RWPE1 (cell line): ENCODE measurements at regions not wholly inside any gene's neighbourhood (a gene's known extent, or its start where the extent isn't known, plus 50 kb on each side); places are given as distances from the start of the nearest gene placed in this dataset.
A peak's percentile ranks its signal among the peaks of the same experiment; 100 is the strongest.

ENCODE experiments used
- CTCF ChIA-PET: fragments of 350-600 bp; sonication (Branson Sonifier 250); formaldehyde crosslinking; extraction: SDS; loops from one replicate; lab custom pipeline; 2021; lab: Yijun Ruan, JAX
- POLR2A ChIA-PET: fragments of 400-600 bp; formaldehyde crosslinking; extraction: SDS; loops from one replicate; lab custom pipeline; 2020; ENCODE audit warnings: antibody characterized with exemption; ENCODE audit not compliant: low non-redundant PET; lab: Yijun Ruan, JAX
- DNase-seq: peaks from one replicate; pipeline ENCODE4 v3.0.0; 2012; ENCODE audit warnings: low spot score
- H3K27ac ChIP-seq: fragments of 450-650 bp; 2 replicates; pipeline ENCODE4 v1.5.1; 2017
- CTCF ChIP-seq: fragments of 450-650 bp; conservative IDR thresholded peaks from 2 replicates; pipeline ENCODE4 v1.5.1; 2017; ENCODE audit warnings: low read depth, mild to moderate bottlenecking

DNA sequence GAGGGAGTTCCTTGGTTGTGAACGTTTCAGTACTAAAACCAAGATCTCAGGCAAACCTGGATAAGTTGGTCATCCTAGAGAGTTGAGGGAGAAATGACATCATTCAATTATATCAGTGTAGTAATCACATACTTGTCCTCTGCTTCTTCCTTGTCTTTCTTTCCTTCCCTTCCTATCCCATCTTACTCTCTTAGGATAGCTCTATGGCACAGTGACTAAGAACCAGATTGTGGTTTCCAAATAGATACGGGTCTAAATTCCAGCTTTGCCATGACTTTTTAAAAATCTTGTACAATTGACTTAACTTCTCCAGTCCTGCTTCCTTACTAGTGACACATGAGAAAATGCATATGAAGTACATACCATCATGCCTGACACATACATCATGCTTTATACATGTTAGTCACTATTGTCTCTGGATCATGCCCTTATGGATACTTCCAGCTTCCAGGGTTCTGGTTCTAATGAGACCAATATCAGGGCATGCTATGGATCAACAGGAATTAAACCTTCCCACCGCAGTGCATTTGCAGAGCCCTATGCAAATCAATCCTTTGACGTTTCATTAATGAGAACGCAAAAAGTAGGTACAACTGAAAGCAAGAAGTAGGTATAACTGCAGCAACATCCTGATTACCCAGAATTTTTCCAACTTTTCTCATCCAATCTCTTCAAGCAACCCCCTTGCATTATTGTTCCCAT lies 168.0 kb upstream of the KLF7 start:
- TF ChIP-seq CTCF: no peak
- H3K27ac ChIP-seq: peak overlapping the region; percentile 99
- ChIA-PET POLR2A (interaction anchor here (0.6 to 1.3 kb wide), 3 partner anchors 93 to 535 kb away, joined by 3 to 9 read pairs (median 8); no protein-coding TSS in a partner anchor), CTCF (no interaction called here)
- DNase-seq: no peak

DNA sequence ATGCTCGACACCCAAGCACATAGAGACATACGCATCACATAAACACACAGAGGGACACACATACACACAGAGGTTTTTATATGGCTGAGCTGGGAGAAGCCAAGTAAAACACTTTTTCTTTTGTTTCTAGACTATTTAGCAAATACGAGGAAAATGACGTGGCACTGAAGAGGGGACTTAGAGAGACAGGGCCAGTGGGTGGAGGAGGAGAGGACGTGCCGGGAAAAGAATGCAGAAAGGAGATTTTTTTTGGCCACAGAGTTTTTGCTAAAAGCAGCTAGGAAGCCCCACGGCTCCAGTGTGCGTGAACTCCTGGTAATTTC lies 168.5 kb upstream of the KLF7 start:
- DNase-seq: no peak
- TF ChIP-seq CTCF: no peak
- peak overlapping the region; percentile 99 for H3K27ac ChIP-seq
- POLR2A ChIA-PET: interaction anchor here (0.6 to 1.3 kb wide), 3 partner anchors 94 to 535 kb away, joined by 3 to 9 read pairs (median 8); no protein-coding TSS in a partner anchor
- CTCF ChIA-PET: no interaction called here

DNA sequence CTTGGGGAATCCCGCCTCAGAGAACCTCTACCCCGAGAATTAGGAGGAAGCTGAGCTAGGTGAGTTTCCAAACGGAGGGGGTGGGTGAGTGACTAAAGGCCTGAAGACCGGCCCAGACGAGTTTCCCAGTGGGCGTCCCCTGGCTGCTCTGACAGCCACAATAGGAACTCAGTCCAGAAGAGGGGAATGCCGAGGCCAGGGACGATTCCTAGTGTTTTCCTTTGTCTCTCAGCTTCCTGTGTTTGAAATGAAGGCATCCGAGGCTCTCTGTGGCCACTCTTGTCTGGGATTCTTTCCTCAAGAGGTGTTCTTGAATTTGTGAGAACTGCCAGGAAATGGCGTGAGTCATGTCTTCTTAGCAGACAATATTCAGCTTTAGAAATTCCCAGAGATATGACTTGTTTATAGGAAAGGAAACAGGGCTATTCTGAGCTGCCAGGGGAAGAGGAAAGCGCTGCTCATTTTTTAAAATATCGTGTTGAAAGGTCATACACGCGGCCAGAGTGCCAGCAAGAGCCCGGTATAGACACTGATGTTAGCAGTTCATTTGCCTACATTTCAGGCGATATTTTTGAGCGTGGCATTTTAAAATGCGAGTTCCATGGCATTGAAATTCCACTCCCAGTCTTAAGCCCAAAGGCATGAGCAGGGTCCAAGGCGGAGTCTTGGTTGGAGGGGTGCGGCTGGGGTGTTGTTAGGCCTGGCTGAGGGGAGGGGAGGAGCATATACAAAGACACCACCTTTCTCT lies 169.1 kb upstream of the KLF7 start:
- H3K27ac ChIP-seq: peak overlapping the region; percentile 99
- CTCF ChIA-PET: no interaction called here
- POLR2A ChIA-PET: interaction anchor here (0.6 to 1.3 kb wide), 3 partner anchors 94 to 536 kb away, joined by 3 to 9 read pairs (median 8); no protein-coding TSS in a partner anchor
- TF ChIP-seq CTCF: no peak
- peak; percentile 94 for DNase-seq

DNA sequence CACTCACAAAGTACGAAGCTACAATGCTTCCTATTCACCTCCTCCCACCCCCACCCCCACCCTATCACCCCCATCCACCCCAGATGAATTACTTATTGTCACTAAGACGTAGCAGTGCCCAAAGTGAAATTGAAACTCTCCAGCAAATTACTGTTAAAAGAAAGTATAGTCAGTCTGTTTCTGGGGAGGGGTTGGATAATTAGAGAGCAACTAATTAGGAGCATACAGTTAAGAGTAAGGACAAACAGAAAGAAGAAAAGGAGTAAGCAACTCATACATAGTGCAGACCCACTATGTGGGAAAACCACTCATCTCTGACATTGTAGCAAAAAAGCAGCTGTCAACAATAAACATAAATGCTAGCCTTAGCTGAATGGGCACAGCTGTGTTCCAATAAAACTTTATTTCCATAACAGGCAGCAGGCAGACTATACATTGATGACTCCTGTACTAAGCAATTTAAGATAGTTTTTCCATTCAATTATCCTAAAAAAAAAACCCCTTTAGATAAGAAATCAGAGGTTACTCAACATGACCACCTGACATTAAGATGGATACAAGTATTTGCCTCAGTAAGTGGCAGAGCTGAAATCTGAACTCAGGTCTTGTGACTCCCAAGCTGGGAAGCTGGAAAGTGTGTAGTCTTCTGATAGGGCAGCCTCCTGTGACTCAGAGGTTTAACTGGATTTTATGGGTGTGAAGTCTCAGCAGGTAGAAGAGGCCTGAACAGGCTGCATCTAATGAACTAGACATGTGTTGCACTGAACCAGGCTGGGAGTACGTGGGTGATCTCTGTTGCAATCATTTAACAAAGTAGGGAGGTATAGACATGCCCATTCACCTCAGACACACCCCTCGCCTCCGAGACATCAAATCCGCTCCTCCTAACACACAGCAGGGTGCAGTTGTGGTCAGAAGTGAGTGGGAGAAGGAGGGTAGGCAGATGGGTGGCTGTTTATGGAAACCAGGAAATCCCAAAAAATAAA lies 171.8 kb upstream of the KLF7 start:
- TF ChIP-seq CTCF: no peak
- peak; percentile 93 for DNase-seq
- ChIA-PET CTCF (interaction anchor here (0.5 to 1.2 kb wide), 3 partner anchors 96 to 178 kb away, joined by 3 to 6 read pairs (median 3); no protein-coding TSS in a partner anchor), POLR2A (interaction anchor here (0.6 to 1.2 kb wide), 3 partner anchors 96 to 172 kb away, joined by 3 to 11 read pairs (median 5); partner anchors contain the start of gene KLF7)
- H3K27ac ChIP-seq: peak overlapping the region; percentile 72

- no peak for TF ChIP-seq CTCF
- DNase-seq: no peak
- H3K27ac ChIP-seq: peak overlapping the region; percentile 72
- CTCF ChIA-PET: interaction anchor here (0.5 to 1.2 kb wide), 3 partner anchors 96 to 179 kb away, joined by 3 to 6 read pairs (median 3); no protein-coding TSS in a partner anchor
- POLR2A ChIA-PET: interaction anchor here (0.6 to 1.2 kb wide), 3 partner anchors 97 to 172 kb away, joined by 3 to 11 read pairs (median 5); partner anchors contain the start of gene KLF7
Measured at GRCh38 chr2:207338220-207338607, 172.5 kb upstream of the KLF7 start.
